HCT116 (cell line): ENCODE measurements at regions not wholly inside any gene's neighbourhood (a gene's known extent, or its start where the extent isn't known, plus 50 kb on each side); places are given as distances from the start of the nearest gene placed in this dataset.

Experiments used
- ATAC-seq: fragments of 200-7000 bp; cut with Tn5 transposase; 2 replicates; pipeline ENCODE4 v1.9.1; 2020; ENCODE audit warnings: mild to moderate bottlenecking, moderate library complexity
- BruUV-seq: library from RNA; stranded (reverse); fragments of 400-500 nt; replicated peaks from 2 replicates; lab custom pipeline; 2021; lab: Mats Ljungman, UMichigan
- CTCF ChIA-PET: fragments of 300-600 bp; sonication (Branson Sonifier 250); formaldehyde crosslinking; loops from one replicate; lab custom pipeline; 2021; ENCODE audit warnings: antibody characterized with exemption; lab: Charles Lee
- POLR2A ChIA-PET: fragments of 300-600, 350-600 bp; sonication (Branson Sonifier 250); formaldehyde crosslinking; loops from one replicate; lab custom pipeline; 2021; ENCODE audit warnings: antibody characterized with exemption; lab: Charles Lee
- RAD21 ChIA-PET, 2 experiments: fragments of 300-600 bp; sonication (Branson Sonifier 250); formaldehyde crosslinking; loops; one replicate each; lab custom pipeline; 2023; ENCODE audit warnings: low total read pairs in 2 of 2; ENCODE audit not compliant: uncharacterized antibody in 2 of 2, unreplicated experiment in 2 of 2, low non-redundant PET in 1 of 2; lab: Charles Lee
- DNase-seq: peaks from one replicate; pipeline ENCODE4 v3.0.0-alpha.2; 2010; ENCODE audit warnings: low read depth, low spot score
- H2AFZ ChIP-seq: fragments of 200-600 bp; shearing (Covaris generic), sonication (generic); 2 replicates; pipeline ENCODE4 v1.6.1; 2017; ENCODE audit warnings: low read depth, mixed run types, mixed read lengths, antibody characterized with exemption, low read length; ENCODE audit not compliant: poor library complexity, severe bottlenecking
- H3K27ac ChIP-seq: 2 replicates; pipeline ENCODE4 v1.5.1; 2012; ENCODE audit warnings: low read depth, low read length
- H3K27me3 ChIP-seq: fragments of 200-600 bp; sonication (generic); 2 replicates; pipeline ENCODE4 v1.6.1; 2016; ENCODE audit warnings: mixed run types, low read length, mixed read lengths; ENCODE audit not compliant: insufficient read depth
- H3K36me3 ChIP-seq, 2 experiments: fragments of 200-500 bp in 1 of 2; fragments of 200-600 bp in 1 of 2; sonication (Bioruptor generic) in 1 of 2; sonication (generic) in 1 of 2; 2 replicates each; pipeline versions ENCODE4 v1.5.1 to v1.6.1; 2014 to 2016; ENCODE audit warnings: low read length in 2 of 2, inconsistent platforms in 1 of 2, mixed read lengths in 1 of 2, mixed run types in 1 of 2; ENCODE audit not compliant: insufficient read depth in 2 of 2, control insufficient read depth in 1 of 2
- H3K4me1 ChIP-seq, 2 experiments: fragments of 200-600 bp in 1 of 2; sonication (generic) in 1 of 2; 2 replicates each; pipeline versions ENCODE4 v1.5.1 to v1.6.1; 2012 to 2017; ENCODE audit warnings: low read length in 2 of 2, inconsistent platforms in 1 of 2, mild to moderate bottlenecking in 1 of 2, mixed read lengths in 1 of 2, mixed run types in 1 of 2, moderate library complexity in 1 of 2; ENCODE audit not compliant: insufficient read depth in 2 of 2, control insufficient read depth in 1 of 2
- H3K4me2 ChIP-seq: fragments of 200-600 bp; sonication (generic); 2 replicates; pipeline ENCODE4 v1.6.1; 2017; ENCODE audit warnings: mixed run types, low read length, mixed read lengths
- H3K4me3 ChIP-seq, 2 experiments: fragments of 200-600 bp in 1 of 2; sonication (generic) in 1 of 2; replicated peaks in 1 of 2; 2 replicates each; pipeline ENCODE4 v1.5.1; 2011 to 2016; ENCODE audit warnings: low read length in 2 of 2, control low read depth in 1 of 2, low read depth in 1 of 2, mild to moderate bottlenecking in 1 of 2, mixed read lengths in 1 of 2, mixed run types in 1 of 2
- H3K79me2 ChIP-seq: fragments of 200-600 bp; sonication (generic); 2 replicates; pipeline ENCODE4 v1.6.1; 2017; ENCODE audit warnings: mild to moderate bottlenecking, mixed run types, low read length, moderate library complexity, mixed read lengths; ENCODE audit not compliant: insufficient read depth
- H3K9ac ChIP-seq: fragments of 200-600 bp; sonication (generic); 2 replicates; pipeline ENCODE4 v1.6.1; 2016; ENCODE audit warnings: low read length, mixed read lengths
- H3K9me2 ChIP-seq: fragments of 200-600 bp; sonication (generic), shearing (Covaris generic); 2 replicates; pipeline ENCODE4 v1.6.1; 2017; ENCODE audit warnings: mixed run types, mild to moderate bottlenecking, moderate library complexity; ENCODE audit not compliant: insufficient read depth
- H3K9me3 ChIP-seq, 2 experiments: fragments of 200-500 bp in 1 of 2; fragments of 200-600 bp in 1 of 2; sonication (Bioruptor generic) in 1 of 2; sonication (generic) in 1 of 2; 2 replicates each; pipeline ENCODE4 v1.6.1; 2014 to 2017; ENCODE audit warnings: low read length in 2 of 2, mixed read lengths in 2 of 2, inconsistent platforms in 1 of 2, low read depth in 1 of 2, mild to moderate bottlenecking in 1 of 2, mixed run types in 1 of 2, moderate library complexity in 1 of 2; ENCODE audit not compliant: control insufficient read depth in 1 of 2, insufficient read depth in 1 of 2
- H4K20me1 ChIP-seq: fragments of 200-600 bp; sonication (generic), shearing (Covaris generic); 2 replicates; pipeline ENCODE4 v1.6.1; 2017; ENCODE audit warnings: mixed run types, mild to moderate bottlenecking, moderate library complexity; ENCODE audit not compliant: insufficient read depth
- CBX3 ChIP-seq: IDR thresholded peaks from 2 replicates; pipeline ENCODE4 v1.6.1; 2012; ENCODE audit warnings: low read depth
- CEBPB ChIP-seq: IDR thresholded peaks from 2 replicates; pipeline ENCODE4 v1.6.1; 2012; ENCODE audit warnings: low read depth
- CTCF ChIP-seq, 3 experiments: fragments of 200-600 bp in 1 of 3; sonication (generic) in 1 of 3; IDR thresholded peaks in 2 of 3; conservative IDR thresholded peaks in 1 of 3; 2 replicates each; pipeline ENCODE4 v1.5.1; 2012 to 2017; ENCODE audit warnings: low read depth in 2 of 3, low read length in 2 of 3, antibody characterized with exemption in 1 of 3, borderline replicate concordance in 1 of 3, control low read depth in 1 of 3, mild to moderate bottlenecking in 1 of 3, mixed read lengths in 1 of 3, mixed run types in 1 of 3, moderate library complexity in 1 of 3; ENCODE audit not compliant: insufficient read depth in 1 of 3
- EZH2phosphoT487 ChIP-seq: fragments of 200-600 bp; IDR thresholded peaks from 2 replicates; pipeline ENCODE4 v1.6.1; 2018; ENCODE audit warnings: antibody characterized with exemption, borderline replicate concordance
- FOSL1 ChIP-seq: IDR thresholded peaks from 2 replicates; pipeline ENCODE4 v1.6.1; 2012; ENCODE audit warnings: low read depth
- MAX ChIP-seq: IDR thresholded peaks from 2 replicates; pipeline ENCODE4 v1.6.1; 2012
- POLR2A ChIP-seq: IDR thresholded peaks from 2 replicates; pipeline ENCODE4 v1.7.0; 2011; ENCODE audit warnings: borderline replicate concordance; ENCODE audit not compliant: insufficient read depth, insufficient read length; ENCODE audit errors: extremely low read depth
- SRF ChIP-seq: IDR thresholded peaks from 2 replicates; pipeline ENCODE4 v1.6.1; 2012; ENCODE audit warnings: low read depth
- YY1 ChIP-seq: IDR thresholded peaks from 2 replicates; pipeline ENCODE4 v1.6.1; 2011; ENCODE audit warnings: low read length, low read depth, moderate library complexity, mild to moderate bottlenecking; ENCODE audit not compliant: insufficient replicate concordance; ENCODE audit errors: extremely low read depth
- intact Hi-C: fragments of 100-400 bp; cut with micrococcal nuclease; formaldehyde crosslinking; loops from 2 replicates; pipeline ENCODE4 v1.10.0; 2022

GRCh38 chr5:135227064-135228022, 171.7 kb downstream of the MACROH2A1 start:
- TF ChIP-seq CEBPB (no peak), SRF (no peak), MAX (no peak), CBX3 (no peak), YY1 (no peak), EZH2phosphoT487 (no peak), FOSL1 (no peak), POLR2A (no peak), CTCF (IDR thresholded peaks at IDR 0.05 in 2 of 3, conservative IDR thresholded peaks at IDR 0.05 in 1 of 3; ENCODE audit: borderline replicate concordance in 1 of 3, insufficient read depth in 1 of 3, low read depth in 2 of 3, low read length in 2 of 3) (no peak)
- ATAC-seq: no peak
- Histone ChIP-seq H3K4me3 (no peak overlapping the region), H3K36me3 (no peaks in the 10 kb centered on the region), H3K79me2 (no peaks in the 10 kb centered on the region), H3K27ac (no peak overlapping the region), H3K4me2 (no peak overlapping the region), H4K20me1 (no peaks in the 10 kb centered on the region), H3K27me3 (no peaks in the 10 kb centered on the region), H2AFZ (no peak overlapping the region), H3K9me2 (no peaks in the 10 kb centered on the region), H3K9ac (no peak overlapping the region), H3K9me3 (no peaks in the 10 kb centered on the region), H3K4me1 (peaks cover 0 to 20% of the 10 kb centered on the region in 2 experiments; a peak in 2 of 4 replicates)
- no peak for DNase-seq
- no TSS peak for BruUV-seq
- ChIA-PET RAD21 (no interaction called here), POLR2A (no interaction called here), CTCF (no interaction called here)
- intact Hi-C loops: no loop called here
